ENCODE measurements at regions not wholly inside any gene's neighbourhood (a gene's known extent, or its start where the extent isn't known, plus 50 kb on each side); places are given as distances from the start of the nearest gene placed in this dataset.
"Not testable (repeated sequence)": the region's sequence is repeated elsewhere in the genome, so short reads cannot be mapped to it uniquely, and the experiment has no call there.

DNA sequence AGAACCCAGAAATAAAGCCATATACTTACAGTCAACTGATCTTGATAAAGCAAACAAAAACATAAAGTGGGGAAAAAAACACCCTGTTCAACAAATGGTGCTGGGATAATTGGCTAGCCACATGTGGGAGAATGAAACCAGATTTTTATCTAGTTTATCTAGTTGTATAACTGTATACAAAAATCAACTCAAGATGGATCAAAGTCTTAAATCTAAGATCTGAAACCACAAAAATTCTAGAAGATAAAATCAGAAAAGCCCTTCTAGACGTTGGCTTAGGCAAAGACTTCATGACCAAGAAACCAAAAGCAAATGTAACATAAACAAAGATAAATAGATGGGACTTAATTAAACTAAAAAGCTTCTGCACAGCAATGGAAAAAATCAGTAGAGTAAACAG, 216.3 kb downstream of the MOXD1 start:
- in situ Hi-C loops (cut with HindIII; ENCODE audit: extremely low pct_ligation_motif_present, low pct_unique_long_range_greater_than_20kb); BruUV-seq (replicated peaks); H3K9me3 ChIP-seq (ENCODE audit: low read length); H3K79me2 ChIP-seq (ENCODE audit: insufficient read depth, low read length); FAIRE-seq; CTCF ChIA-PET (ENCODE audit: low intra/inter-chr PET ratio, low total read pairs); H3K4me3 ChIP-seq (replicated peaks in 1 of 3; ENCODE audit: insufficient read depth in 1 of 3, low read depth in 2 of 3, low read length in 3 of 3); H2AFZ ChIP-seq (ENCODE audit: low read length); H4K20me1 ChIP-seq (ENCODE audit: insufficient read depth, low read length); H3K27ac ChIP-seq (ENCODE audit: extremely low read length, insufficient read depth, low read length); ATAC-seq; H3K36me3 ChIP-seq (replicated peaks in 1 of 2; ENCODE audit: control insufficient read depth in 1 of 2, insufficient read depth in 2 of 2, low read length in 2 of 2); intact Hi-C loops (cut with micrococcal nuclease; ENCODE audit: unreplicated experiment); DNase-seq (ENCODE audit: low spot score); H3K4me2 ChIP-seq (ENCODE audit: low read depth, low read length); H3K4me1 ChIP-seq (ENCODE audit: insufficient read depth, low read length); POLR2A ChIA-PET; H3K27me3 ChIP-seq (ENCODE audit: control insufficient read depth in 1 of 2, insufficient read depth in 2 of 2, low read length in 2 of 2); H3K9ac ChIP-seq (ENCODE audit: insufficient read depth, low read depth, low read length): not testable (repeated sequence)
- 2% methylated on average over 1 of the region's 1 CpG for WGBS (ENCODE audit: low lambda C conversion rate)

DNA sequence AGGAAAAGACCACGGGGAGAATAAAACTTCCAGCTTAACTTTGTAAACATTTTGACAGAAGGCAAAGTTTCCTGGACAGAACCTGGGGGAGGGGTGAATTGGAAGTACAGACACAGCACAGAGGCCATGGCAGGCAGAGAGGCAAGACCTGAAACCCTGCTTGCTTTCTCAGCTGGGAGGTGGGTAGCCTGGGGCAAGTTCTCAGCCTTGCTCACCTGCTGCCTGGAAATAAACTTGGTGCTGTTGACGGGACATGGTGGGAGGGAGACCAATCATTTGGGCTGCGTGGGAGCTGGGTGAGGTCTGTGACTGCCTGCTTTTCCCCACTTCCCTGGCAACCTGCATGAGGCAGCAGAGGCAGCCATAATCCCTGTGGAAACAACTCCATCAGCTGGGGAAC, 221.3 kb downstream of the MOXD1 start:
- no peaks in the 10 kb centered on the region for H3K36me3 ChIP-seq (replicated peaks in 1 of 2; ENCODE audit: control insufficient read depth in 1 of 2, insufficient read depth in 2 of 2, low read length in 2 of 2)
- TF ChIP-seq, protein P1, sequence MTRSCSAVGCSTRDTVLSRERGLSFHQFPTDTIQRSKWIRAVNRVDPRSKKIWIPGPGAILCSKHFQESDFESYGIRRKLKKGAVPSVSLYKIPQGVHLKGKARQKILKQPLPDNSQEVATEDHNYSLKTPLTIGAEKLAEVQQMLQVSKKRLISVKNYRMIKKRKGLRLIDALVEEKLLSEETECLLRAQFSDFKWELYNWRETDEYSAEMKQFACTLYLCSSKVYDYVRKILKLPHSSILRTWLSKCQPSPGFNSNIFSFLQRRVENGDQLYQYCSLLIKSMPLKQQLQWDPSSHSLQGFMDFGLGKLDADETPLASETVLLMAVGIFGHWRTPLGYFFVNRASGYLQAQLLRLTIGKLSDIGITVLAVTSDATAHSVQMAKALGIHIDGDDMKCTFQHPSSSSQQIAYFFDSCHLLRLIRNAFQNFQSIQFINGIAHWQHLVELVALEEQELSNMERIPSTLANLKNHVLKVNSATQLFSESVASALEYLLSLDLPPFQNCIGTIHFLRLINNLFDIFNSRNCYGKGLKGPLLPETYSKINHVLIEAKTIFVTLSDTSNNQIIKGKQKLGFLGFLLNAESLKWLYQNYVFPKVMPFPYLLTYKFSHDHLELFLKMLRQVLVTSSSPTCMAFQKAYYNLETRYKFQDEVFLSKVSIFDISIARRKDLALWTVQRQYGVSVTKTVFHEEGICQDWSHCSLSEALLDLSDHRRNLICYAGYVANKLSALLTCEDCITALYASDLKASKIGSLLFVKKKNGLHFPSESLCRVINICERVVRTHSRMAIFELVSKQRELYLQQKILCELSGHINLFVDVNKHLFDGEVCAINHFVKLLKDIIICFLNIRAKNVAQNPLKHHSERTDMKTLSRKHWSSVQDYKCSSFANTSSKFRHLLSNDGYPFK (CRISPR knock-in tag; IDR thresholded peaks at IDR 0.05; ENCODE audit: borderline replicate concordance): peak; percentile 98
- TF ChIP-seq DPF2 (CRISPR knock-in tag; IDR thresholded peaks at IDR 0.05; ENCODE audit: borderline replicate concordance, low read depth): no peak
- no peak overlapping the region for H3K9ac ChIP-seq (ENCODE audit: insufficient read depth, low read depth, low read length)
- CTCF ChIA-PET (ENCODE audit: low intra/inter-chr PET ratio, low total read pairs): no interaction called here
- ATAC-seq (no peak; the same call in 2 of the 3 replicates), DNase-seq (ENCODE audit: low spot score) (no peak), FAIRE-seq (no peak)
- no TSS peak for BruUV-seq (replicated peaks)
- H3K4me3 ChIP-seq (replicated peaks in 1 of 3; ENCODE audit: insufficient read depth in 1 of 3, low read depth in 2 of 3, low read length in 3 of 3): no peak overlapping the region
- no peaks in the 10 kb centered on the region for H3K27me3 ChIP-seq (ENCODE audit: control insufficient read depth in 1 of 2, insufficient read depth in 2 of 2, low read length in 2 of 2)
- no peaks in the 10 kb centered on the region for H3K4me1 ChIP-seq (ENCODE audit: insufficient read depth, low read length)
- H3K79me2 ChIP-seq (ENCODE audit: insufficient read depth, low read length): no peaks in the 10 kb centered on the region
- intact Hi-C loops (cut with micrococcal nuclease; ENCODE audit: unreplicated experiment): no loop called here
- 11% methylated on average over 3 of the region's 3 CpGs for WGBS (ENCODE audit: low lambda C conversion rate)
- POLR2A ChIA-PET: no interaction called here
- H2AFZ ChIP-seq (ENCODE audit: low read length): no peak overlapping the region
- no peaks in the 10 kb centered on the region for H4K20me1 ChIP-seq (ENCODE audit: insufficient read depth, low read length)
- in situ Hi-C loops (cut with HindIII; ENCODE audit: extremely low pct_ligation_motif_present, low pct_unique_long_range_greater_than_20kb): no loop called here
- H3K4me2 ChIP-seq (ENCODE audit: low read depth, low read length): no peak overlapping the region
- H3K27ac ChIP-seq (ENCODE audit: extremely low read length, insufficient read depth, low read length): no peak overlapping the region
- H3K9me3 ChIP-seq (ENCODE audit: low read length): peaks cover 14% of the 10 kb centered on the region

Data from HepG2 (cell line).